HG03442 (cell line): ENCODE measurements at regions not wholly inside any gene's neighbourhood (a gene's known extent, or its start where the extent isn't known, plus 50 kb on each side); places are given as distances from the start of the nearest gene placed in this dataset.
A peak's percentile ranks its signal among the peaks of the same experiment; 100 is the strongest.

Experiments used
- ATAC-seq: cut with Tn5 transposase; IDR thresholded peaks from one replicate; pipeline ENCODE4 v1.9.1; 2021; ENCODE audit warnings: mild to moderate bottlenecking, moderate library complexity; ENCODE audit not compliant: unreplicated experiment

DNA sequence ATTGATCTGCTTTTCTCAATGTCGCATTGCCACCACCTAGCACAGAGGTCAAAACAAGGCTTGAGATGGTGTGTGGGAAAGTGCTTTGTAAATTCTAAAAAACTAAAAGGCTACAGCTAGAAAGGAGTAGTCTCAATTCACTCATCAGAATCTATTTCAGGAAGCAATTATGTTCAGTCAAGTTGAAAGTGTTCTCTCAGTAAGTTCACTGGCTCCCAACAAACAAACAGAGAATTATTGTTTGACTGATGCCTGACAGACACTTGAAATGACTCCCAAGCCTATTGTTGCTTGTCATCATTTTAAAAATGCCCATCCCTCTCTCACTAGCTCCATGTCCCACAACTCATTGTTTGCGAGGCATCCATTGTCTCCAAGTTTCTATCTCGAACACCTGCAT, 419.6 kb upstream of the CPEB2 start:
- no peak for ATAC-seq

DNA sequence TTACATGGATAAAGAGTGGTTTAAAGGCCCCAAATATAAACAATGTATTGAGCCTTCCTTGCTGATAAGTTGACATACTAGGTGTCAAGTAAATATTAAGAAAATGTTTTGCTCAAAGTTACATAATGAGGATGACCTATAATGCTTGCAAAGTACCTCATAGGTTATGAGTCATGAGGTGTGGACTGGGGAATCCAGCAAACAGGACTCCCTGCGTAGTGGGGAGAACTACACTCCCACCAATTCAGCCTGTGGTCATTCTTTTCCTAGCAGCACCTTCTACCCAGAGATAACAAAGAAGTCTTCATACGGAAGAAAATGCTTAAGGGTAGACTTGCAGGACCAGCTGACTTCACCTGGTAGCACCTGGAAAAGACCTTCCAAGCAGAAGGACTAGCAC, 418.9 kb upstream of the CPEB2 start:
- no peak for ATAC-seq

DNA sequence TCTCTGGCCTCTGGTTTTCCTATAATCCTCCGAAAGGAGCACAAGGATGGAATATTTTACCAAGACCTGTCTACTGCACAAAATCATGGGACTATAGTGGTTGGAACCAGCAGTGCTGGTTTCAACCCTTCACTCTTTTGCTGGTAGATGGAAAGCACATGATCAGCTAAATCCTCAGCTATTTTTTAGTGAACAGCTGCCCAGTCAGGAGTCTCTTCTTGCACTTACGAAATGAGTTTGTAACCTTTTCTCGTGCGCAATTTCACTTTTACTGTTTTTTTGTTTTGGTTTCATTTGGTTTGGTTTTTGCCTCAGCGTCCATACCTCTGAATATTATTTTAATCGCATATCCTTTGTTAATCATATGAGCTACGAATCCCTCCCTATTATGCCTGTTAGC, 418.5 kb upstream of the CPEB2 start:
- ATAC-seq = no peak

DNA sequence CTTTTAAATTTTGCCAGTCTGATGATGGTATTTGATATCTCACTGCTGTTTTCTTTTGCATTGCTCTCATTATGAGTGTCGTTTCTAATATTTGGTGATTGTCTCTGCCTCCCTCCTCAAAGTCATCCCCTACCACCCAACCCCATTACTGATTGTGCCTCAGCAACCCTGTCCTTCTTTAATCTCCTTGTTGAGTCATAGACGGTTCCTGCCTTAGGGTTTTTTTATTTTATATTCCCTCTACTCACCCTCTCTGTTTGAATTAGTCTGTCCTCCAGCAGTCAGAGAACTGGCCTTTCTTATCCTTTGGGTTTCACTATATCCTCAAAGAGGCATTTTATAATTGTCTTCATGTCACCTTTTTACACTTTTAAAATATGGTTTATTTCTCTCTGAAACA, 409.3 kb upstream of the CPEB2 start:
- no peak for ATAC-seq

DNA sequence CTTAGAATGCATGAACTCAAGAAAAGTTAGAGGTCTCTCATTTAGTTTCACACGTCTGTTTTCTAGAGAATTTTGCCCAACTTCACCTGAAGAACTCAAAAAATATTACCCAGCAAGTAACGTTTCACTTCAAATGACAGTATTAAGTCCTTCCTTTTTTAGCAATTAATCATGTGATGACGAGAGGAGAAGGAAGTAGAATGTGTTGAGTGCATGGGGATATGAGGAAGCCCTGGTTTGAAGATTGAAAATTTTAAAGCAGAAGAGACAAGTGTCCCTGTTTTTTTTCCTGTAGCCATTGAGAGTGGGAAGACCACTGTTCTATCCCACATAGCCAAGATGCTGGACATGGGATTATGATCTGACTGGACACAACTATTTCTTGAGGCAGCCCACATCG, 406.3 kb upstream of the CPEB2 start:
- no peak for ATAC-seq

DNA sequence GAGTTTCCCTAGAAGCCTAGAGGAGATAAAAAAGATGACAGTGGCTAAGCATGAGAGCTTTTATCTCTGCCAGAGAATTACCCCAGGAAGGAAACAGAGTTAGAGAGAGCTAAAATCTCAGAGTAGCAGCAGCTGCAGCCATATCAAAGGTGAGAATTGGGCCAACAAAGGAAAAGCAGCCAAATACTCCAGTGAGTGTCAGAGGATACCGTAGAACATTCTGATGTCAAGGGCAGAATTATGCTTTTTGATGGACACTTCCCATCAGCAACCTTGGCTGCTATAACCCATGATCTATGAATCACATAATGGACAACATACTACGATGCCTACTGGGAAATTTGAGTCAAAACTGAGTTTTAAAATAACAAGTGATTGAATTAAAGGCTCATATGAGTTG, 405.8 kb upstream of the CPEB2 start:
- no peak for ATAC-seq

DNA sequence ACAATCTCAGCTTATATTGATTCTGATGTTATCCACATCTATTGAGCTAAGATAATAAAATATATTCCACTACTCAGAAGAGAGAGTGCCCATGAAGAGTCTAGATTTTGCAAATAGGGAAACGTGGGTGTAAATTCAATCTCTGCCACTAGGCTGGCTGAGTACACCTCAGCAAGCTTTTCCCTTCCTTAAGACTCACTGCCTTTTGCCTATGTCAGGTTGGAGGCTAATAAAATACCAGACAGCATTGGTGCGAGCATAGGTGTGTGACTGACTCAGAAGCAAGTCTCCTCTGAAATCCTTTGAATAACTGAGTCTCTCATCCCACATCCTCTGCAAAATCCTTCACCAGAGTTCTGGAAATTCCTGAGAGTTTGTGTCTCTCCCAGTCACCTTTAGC, 405.4 kb upstream of the CPEB2 start:
- ATAC-seq = no peak

DNA sequence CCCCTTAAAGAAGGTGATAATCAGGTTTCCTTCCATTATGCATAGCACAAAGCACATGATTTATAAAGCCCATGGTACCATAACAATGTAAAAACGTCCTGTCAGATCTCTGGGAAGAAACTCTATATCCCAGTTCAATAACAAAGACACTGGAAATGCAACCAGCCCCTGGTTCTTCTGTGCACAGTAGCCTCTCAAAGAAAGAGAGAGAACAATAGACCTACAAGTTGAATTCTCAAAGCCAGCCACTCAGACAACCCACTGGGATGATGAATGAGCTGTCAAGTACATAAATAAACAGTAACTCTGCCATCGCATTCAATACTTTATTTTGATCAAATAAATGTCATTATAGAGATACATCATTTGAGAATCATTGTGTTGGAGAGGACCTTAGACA, 400.1 kb upstream of the CPEB2 start:
- ATAC-seq = no peak

DNA sequence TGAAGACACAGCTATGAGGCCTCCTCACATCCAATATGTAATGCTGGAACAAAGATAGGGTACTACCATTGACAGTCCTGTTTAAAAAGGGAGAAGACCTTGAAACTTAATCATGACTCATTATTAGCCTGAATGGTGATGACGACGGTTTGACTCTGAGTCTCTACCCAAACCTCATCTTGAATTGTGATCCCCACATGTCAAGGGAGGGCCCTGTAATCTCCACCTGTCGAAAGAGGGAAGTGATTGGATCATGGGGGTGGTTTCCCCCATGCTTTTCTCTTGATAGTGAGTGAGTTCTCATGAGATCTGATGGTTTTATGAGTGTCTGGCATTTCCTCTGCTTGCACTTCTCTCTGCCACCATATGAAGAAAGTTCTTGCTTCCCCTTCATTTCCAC, 395.3 kb upstream of the CPEB2 start:
- ATAC-seq = no peak

DNA sequence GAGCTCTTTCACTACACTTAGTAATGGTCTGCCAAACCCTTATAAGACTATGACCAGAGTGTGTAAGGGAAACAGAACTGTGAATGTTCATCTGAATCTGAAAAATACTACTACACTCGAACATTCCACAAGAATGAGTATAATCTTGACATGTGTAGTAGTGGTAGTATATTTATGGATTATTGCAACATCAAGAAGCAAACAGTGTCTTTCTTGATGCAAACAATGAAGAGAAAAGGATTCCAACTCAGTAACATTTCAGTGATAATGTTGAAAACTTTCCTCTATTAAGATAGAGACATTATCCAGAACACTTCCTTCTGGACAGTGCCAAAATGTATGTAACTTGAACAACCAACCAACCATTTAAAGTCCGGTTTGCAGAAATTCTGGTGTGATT, 394.7 kb upstream of the CPEB2 start:
- ATAC-seq = no peak

DNA sequence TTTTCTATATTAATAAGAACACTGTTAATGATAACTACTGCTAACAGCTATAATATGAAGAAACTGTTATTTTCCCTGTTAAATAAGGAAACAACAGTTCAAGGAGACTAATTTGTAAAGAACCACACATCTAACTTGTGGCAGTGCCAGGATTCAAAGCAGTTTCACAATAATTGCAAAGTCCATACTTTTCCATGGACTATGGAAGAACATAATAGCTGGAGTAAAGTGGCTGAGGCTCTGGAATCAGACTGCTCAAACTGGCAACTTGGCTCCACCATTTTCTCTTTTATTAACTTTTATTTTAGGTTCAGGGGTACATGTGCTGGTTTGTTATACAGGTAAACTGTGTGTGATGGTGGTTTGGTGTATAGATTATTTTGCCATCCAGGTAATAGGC, 393.7 kb upstream of the CPEB2 start:
- no peak for ATAC-seq

DNA sequence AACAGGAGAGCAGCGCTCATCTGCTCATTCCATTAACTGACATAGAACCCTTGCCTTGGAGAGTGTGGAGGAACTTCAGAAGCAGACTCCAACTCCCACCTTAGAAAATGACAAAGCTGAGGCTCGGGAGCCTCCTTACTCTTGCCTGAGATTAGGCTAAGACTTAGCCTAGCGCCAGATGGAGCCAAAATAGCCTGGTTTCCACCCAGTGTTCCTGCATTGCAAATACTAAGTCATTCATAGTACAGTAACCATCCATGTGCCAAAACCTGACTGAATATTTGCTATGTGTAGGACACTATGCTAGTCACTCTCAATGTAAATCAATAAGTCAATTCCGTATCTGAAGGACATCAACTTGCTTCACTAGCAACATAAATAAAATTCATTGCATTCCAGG, 387.4 kb upstream of the CPEB2 start:
- no peak for ATAC-seq

DNA sequence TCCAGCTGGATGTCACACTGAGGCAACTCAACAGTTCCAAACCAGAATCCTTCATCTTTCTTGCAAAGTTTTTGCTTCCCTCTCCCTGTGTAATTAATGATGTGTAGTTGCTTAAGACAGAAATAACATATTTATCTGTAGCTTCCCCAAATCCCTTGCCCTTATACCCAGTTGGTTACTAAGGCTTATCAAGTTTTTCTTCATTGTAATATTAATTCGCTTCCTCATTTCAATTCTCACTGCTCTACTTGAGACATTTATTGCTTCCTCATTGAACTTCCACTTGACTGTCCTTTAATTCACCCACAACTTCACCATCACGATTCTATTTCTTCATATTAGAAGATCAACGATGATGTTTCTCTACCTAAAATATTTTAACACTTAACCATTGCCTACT, 386.6 kb upstream of the CPEB2 start:
- ATAC-seq = no peak

DNA sequence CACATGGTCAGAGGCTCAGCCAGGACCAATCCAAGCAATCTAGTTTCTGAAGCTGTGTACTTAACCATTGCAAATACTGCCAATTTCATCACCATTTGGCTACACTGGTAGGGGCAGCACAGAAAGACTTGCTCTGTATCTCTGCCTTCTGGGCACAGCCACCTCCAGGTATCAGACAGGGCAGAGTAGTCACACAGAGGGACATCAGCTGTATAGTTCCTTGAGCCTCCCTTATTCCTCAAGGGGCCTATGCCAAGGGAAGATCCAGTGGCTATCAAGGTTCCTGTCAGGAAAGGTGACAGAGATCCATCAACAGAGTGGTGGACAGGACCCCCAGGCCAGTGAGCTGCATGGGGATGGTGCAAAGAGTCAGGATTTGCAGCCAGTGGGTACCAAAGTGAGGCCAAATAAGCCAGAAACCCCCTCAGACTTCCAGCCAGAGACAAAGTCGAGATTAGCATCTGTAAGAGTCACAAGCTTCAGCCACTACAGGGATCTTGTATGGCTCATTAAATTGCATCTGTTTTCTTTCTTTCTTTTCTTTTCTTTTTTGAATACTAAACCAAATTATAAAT, 381.6 kb upstream of the CPEB2 start:
- ATAC-seq = no peak

DNA sequence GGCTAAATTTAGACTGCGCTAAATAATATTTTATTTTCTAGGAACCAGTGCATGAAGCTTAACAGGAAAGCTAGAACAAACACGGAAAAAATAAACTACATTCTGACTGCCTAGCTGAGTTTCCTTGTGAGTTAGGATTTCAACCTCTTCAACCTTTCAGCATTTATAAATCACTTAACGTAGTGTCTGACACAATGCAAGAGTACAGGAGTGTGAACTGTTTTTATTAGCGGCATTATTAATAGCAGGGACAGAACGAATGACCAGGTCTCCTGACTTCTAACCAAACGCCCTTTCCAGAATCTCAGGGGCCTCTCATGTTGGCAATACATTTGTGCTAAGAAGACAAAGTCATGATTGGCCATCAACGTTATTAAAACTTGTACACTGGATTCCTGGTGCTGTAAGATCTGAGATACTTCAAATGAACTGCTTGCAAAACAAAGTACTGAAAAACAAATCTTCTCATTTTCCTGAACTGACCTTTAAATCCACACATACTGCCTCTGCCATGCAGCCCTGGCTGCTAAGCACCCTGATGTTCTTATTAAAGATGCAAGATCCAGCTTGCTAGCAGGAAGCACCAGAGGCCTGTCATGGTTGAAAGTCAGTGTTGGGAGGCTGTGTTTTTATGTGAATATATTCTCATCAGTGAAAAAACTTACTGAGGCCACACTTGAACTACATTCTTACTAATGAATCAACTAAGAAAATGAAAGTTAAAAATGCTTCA, 380.4 kb upstream of the CPEB2 start:
- ATAC-seq = no peak

DNA sequence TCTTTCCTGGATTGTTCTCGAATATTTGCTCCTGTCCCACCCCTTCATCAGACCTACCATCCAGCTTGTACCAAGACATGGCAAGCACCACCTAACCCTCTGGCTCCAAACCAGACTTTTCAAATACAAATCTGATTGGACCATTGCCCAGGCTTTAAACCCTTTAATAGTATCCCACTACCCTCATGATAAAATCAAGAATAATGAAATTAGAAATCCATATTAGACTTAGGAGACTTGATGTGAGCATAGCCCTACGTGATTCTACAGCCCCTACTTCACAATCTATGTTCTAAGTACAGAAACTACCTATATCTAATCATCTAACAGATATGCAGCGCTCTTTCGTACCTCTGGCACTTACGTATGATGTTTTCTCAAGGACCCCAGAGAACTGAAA, 375.2 kb upstream of the CPEB2 start:
- no peak for ATAC-seq

DNA sequence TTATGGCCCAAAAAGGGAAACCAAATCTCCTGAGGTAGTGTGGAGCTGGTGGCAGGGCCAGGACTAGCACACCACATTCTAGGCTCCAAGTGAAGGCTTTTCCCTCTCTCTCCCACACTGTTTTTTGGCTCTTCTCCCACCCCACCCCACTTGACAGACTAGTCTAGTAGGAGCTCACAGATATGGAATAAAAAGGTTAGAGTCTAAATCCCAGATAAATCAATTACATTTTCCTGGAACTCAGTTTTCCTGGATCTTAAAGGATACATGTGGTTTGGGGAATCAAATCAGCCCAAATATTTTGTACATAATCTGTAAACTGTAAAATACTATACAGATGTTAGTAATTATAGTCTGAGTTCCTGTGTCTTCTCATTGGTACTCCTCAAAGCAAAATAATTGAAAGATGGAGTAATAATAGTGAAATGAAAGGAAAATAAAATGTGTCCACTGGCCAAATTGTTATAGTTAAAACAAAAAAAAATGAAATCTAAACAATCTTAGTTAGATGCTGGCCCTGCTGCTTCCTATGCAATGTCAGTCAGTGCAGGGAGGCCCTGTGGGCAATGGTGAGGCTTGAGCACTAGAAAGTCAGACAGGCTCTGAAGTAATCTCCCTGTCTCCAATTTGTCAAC, 370.4 kb upstream of the CPEB2 start:
- no peak for ATAC-seq

DNA sequence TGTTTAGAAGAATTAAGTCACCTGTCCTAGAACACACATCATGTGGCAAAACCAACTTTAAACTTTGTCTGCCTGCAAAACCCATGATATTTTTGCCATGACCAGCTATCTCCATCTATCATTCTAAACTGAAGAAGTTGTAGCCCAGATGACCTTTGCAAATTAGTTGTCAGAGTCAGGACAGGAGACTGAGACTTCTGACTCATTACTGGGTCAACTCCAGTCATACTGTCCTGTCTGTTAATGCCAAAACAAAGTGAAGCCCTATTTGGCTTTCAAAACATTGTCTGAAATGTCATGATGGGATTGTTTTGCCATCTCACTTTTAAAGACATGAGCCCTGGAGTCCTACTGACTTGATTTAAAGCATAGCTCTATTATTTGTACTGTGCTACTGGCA, 365.7 kb upstream of the CPEB2 start:
- peak; percentile 61 for ATAC-seq

DNA sequence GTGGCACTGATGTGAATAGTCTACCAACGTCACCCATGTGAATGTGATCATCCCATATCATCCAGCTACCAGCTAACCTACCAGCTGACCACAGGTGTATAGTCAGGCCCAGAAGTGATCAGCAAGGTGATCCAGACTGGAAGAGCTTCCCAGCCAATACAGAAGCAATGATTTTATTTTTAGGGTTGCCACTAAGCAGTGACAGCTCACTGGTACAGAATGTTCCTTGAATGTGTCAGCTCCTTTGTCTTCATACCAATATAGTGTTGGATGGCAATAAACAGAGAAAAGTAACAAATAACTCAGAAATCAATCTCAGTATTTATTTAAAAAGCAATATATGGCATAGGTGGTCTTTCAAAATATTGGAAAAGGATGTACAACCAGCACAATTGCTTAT, 361.8 kb upstream of the CPEB2 start:
- no peak for ATAC-seq

DNA sequence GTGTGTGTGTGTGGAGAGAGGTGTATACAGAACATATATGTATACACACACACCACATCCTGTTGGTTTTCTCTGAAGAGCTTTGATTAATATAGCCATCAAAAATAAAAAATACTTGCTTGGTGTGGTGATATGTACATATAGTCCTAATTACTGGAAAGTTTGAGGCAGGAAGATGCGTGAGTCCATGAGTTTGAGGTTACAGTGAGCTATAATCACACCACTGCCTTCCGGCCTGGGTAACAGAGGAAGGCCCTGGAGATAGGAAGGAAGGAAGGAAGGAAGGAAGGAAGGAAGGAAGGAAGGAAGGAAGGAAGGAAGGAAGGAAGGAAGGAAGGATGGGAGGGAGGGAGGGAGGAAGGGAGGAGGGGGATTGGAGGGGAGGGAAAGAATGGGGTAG, 360.4 kb upstream of the CPEB2 start:
- ATAC-seq = no peak

DNA sequence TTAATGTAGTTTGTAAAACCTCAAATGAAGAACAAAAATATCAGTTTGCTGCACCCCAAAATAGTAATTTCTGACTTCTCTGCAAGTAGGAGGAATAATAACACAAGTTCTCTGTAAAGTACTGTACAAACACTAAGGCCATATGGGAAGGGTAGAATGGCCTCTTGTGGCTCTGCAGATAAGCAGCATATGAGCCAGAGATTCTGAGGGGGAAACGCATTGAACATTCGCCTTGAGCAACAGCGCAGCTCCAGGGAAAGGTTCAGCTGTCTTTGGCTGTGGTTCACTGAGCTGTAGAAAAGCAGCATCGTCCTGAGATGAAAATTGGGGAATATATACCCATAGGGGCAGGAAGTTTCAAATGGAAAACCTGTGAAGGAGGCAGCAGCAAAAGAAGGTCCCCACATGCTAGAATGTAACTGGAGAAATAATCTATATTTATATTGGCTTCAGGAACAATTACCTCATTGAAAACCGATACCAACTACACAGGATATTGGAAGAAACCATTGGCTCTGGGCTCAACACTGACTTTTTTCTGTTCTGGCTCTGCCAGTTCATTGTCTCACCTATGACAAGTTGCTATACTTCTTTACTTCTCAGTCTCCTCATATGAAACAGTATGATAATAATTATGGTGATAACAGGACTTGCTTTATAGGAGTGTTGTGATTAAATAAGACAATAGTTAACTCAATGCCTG, 357.6 kb upstream of the CPEB2 start:
- no peak for ATAC-seq

DNA sequence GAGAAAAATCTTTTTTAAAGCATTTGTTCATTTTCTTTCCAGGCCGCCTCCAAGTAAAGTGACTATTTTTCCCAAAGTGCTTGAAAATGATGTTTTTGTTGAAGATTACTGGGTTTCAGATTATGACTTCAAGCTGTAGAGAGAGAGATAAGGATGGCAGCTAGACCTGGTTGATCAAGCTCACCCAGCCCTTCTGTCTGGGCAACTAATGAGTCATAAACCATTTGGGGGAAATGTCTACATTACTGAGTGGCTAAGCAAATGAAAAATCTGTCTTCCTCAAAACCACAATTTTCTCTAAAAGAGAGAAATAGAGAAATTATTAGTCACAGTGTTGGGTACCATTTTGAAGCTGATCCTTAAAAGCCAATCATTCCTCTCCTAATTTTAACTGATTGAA, 355.4 kb upstream of the CPEB2 start:
- ATAC-seq = no peak
